ENCODE measurements at regions not wholly inside any gene's neighbourhood (a gene's known extent, or its start where the extent isn't known, plus 50 kb on each side); places are given as distances from the start of the nearest gene placed in this dataset.

DNA sequence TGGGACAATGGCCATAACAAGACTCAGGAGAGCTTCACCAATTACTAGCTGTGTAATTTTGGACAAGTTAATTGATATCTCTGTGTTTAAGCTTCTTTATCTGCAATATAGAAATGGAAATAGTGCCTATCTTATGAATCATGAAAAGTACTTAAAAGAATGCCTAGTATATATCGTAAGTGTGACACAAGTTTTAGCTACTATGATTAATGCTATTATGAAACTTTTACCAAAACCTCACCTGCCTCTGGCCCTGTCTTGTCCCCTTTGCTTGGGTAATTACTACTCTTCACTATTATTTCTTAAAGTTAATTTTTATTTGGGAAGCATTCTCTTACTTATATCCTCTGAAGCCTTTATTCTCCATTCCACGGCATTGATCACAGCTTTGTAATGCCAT lies 75.0 kb upstream of the NETO1 start:
- ATAC-seq: no peak

- ATAC-seq: no peak
Observed at GRCh38 chr18:72940986-72941385, 73.2 kb upstream of the NETO1 start.

- no peak for ATAC-seq
Observed at GRCh38 chr18:72940509-72940908, 72.7 kb upstream of the NETO1 start.

DNA sequence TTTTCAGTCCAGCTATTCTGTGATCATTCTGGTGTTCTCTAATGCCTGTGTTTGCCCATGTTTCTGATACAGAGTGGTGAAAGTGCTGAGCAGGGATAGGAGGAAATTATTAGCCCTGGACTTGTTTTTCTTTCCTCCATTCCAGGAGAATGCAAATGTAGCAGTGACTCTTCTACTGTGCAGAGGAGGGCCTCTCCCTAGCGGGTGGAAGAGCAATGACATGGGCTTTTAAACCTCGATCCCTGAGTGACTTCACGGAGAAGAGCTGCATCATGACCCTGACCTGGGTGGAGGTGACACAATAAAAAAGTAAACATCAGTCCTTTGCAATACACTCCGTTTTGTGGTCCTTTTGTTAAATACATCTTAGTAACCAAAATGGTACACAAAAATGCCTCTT lies 68.0 kb upstream of the NETO1 start:
- no peak for ATAC-seq

DNA sequence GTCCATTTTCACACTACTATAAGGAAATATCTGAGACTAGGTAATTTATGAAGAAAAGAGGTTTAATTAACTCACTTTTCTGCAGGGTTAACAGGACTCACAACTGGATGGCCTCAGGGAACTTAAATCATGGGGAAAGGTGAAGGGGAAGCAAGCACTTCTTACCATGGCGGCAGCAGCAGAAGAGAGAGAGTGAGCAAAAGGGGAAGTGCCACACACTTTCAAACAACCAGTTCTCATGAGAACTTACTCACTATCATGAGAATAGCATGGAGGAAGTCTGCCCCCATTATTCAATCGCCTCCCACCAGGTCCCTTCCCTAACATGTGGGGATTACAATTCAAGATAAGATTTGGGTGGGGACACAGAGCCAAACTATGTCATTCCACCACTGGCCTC lies 55.1 kb upstream of the NETO1 start:
- ATAC-seq: no peak
